ENCODE measurements at regions not wholly inside any gene's neighbourhood (a gene's known extent, or its start where the extent isn't known, plus 50 kb on each side); places are given as distances from the start of the nearest gene placed in this dataset.

GRCh38 chr1:50265790-50266314 is 157.1 kb downstream of the ELAVL4 start:
- H3K27me3 ChIP-seq (ENCODE audit: insufficient read depth) = no peaks in the 10 kb centered on the region
- TF ChIP-seq ELF1 (IDR thresholded peaks at IDR 0.05) = no peak
- peak; percentile 98 for TF ChIP-seq RCOR1 (IDR thresholded peaks at IDR 0.05; ENCODE audit: low read length)
- TF ChIP-seq GATA2 (CRISPR knock-in tag; IDR thresholded peaks at IDR 0.05) = peak; percentile 45; the same call in 1 of the 2 replicates
- peak; percentile 40 to 98; a peak in 2 of 4 replicates for TF ChIP-seq EP300 (IDR thresholded peaks at IDR 0.05; ENCODE audit: borderline replicate concordance in 1 of 2, low read depth in 1 of 2, low read length in 1 of 2)
- TF ChIP-seq RFX5 (IDR thresholded peaks at IDR 0.05; ENCODE audit: low read length) = no peak
- peak; percentile 77 for TF ChIP-seq POLR2AphosphoS5 (IDR thresholded peaks at IDR 0.05; ENCODE audit: low read depth, low read length)
- no peak for TF ChIP-seq TAF1 (IDR thresholded peaks at IDR 0.05; ENCODE audit: borderline replicate concordance, low read depth, low read length)
- 0 out of 2 replicates have a peak, but pooled peaks have one; percentile 25 for TF ChIP-seq NFIC (IDR thresholded peaks at IDR 0.05; ENCODE audit: borderline replicate concordance)
- TF ChIP-seq TEAD4 (IDR thresholded peaks at IDR 0.05; ENCODE audit: borderline replicate concordance, insufficient read depth) = 0 out of 2 replicates have a peak, but pooled peaks have one; percentile 57
- 0 out of 2 replicates have a peak, but pooled peaks have one; percentile 13 for TF ChIP-seq JUND (IDR thresholded peaks at IDR 0.05)
- TF ChIP-seq CHD2 (IDR thresholded peaks at IDR 0.05; ENCODE audit: low read length, partially characterized antibody) = peak; percentile 89
- TF ChIP-seq ZBTB33 (IDR thresholded peaks at IDR 0.05; ENCODE audit: borderline replicate concordance, low read depth) = no peak
- TF ChIP-seq PBX3 (IDR thresholded peaks at IDR 0.05) = peak; percentile 58
- TF ChIP-seq RAD21 (IDR thresholded peaks at IDR 0.05; ENCODE audit: low read length) = peak; percentile 30
- peak; percentile 88 for TF ChIP-seq TCF12 (IDR thresholded peaks at IDR 0.05)
- peak; percentile 97 for TF ChIP-seq FOXJ3 (CRISPR knock-in tag; IDR thresholded peaks at IDR 0.05)
- TF ChIP-seq MXI1 (IDR thresholded peaks at IDR 0.05; ENCODE audit: low read depth, low read length) = peak; percentile 77
- H3K4me3 ChIP-seq (ENCODE audit: low read depth in 2 of 2, low read length in 1 of 2) = no peak overlapping the region
- H3K9me2 ChIP-seq = no peaks in the 10 kb centered on the region
- no peaks in the 10 kb centered on the region for H3K9me3 ChIP-seq
- WGBS (ENCODE audit: low lambda C conversion rate) = 5% methylated on average over 3 of the region's 3 CpGs
- POLR2A ChIA-PET = interaction anchor here (0.6 to 3.5 kb wide), 12 partner anchors 8 to 1551 kb away, joined by 3 to 32 read pairs (median 4); partner anchors contain the start of gene ELAVL4
- CTCF ChIA-PET = interaction anchor here (0.9 to 3.3 kb wide), 9 partner anchors 8 to 161 kb away, joined by 3 to 15 read pairs (median 5); no protein-coding TSS in a partner anchor
- no peak overlapping the region for H3K9ac ChIP-seq
- H3K4me1 ChIP-seq (ENCODE audit: control insufficient read depth in 1 of 2, insufficient read depth in 2 of 2, low read depth in 1 of 2, low read length in 1 of 2) = peaks cover 0 to 41% of the 10 kb centered on the region in 2 experiments; a peak in 2 of 4 replicates
- peak overlapping the region in 1 of 2 experiments; percentile 99; a peak in 2 of 4 replicates for H3K27ac ChIP-seq (ENCODE audit: low read depth in 2 of 2, low read length in 1 of 2)
- H3F3A ChIP-seq (replicated peaks; ENCODE audit: insufficient read depth) = no peaks in the 10 kb centered on the region
- no peak overlapping the region for H2AFZ ChIP-seq (ENCODE audit: low read depth)
- peak; percentile 56 for DNase-seq
- H3K36me3 ChIP-seq (replicated peaks in 1 of 2; ENCODE audit: control insufficient read depth in 1 of 2, insufficient read depth in 2 of 2, low read length in 1 of 2) = no peaks in the 10 kb centered on the region
- no peaks in the 10 kb centered on the region for H4K20me1 ChIP-seq (ENCODE audit: insufficient read depth)
- H3K4me2 ChIP-seq = no peak overlapping the region; the same call in 1 of the 2 replicates
- no peaks in the 10 kb centered on the region for H3K79me2 ChIP-seq (ENCODE audit: insufficient read depth)
